ENCODE measurements at regions not wholly inside any gene's neighbourhood (a gene's known extent, or its start where the extent isn't known, plus 50 kb on each side); places are given as distances from the start of the nearest gene placed in this dataset.

GRCh38 chr5:143874312-143874711 is 62.4 kb downstream of the HMHB1 start:
- TF ChIP-seq POLR2A (IDR thresholded peaks at IDR 0.05) = no peak
- no peak for TF ChIP-seq CTCF (IDR thresholded peaks at IDR 0.05)

All from testis (tissue), 2 donors.